K562 (cell line): ENCODE measurements at regions not wholly inside any gene's neighbourhood (a gene's known extent, or its start where the extent isn't known, plus 50 kb on each side); places are given as distances from the start of the nearest gene placed in this dataset.

Source experiments
- ATAC-seq: fragments of 200-7000 bp; cut with Tn5 transposase; 3 replicates; pipeline ENCODE4 v1.9.1; 2020; ENCODE audit warnings: moderate library complexity
- BruUV-seq: library from RNA; stranded (reverse); fragments of 400-500 nt; replicated peaks from 2 replicates; lab custom pipeline; 2021; lab: Mats Ljungman, UMichigan
- CTCF ChIA-PET: fragments of 300-600 bp; formaldehyde crosslinking; extraction: SDS; loops from one replicate; lab custom pipeline; 2021; ENCODE audit warnings: low intra/inter-chr PET ratio; lab: Yijun Ruan, JAX
- POLR2A ChIA-PET: fragments of 300-600, 350-650 bp; sonication (Branson Sonifier 250); formaldehyde crosslinking; extraction: SDS; loops from one replicate; lab custom pipeline; 2021; ENCODE audit warnings: antibody characterized with exemption, inconsistent platforms; lab: Yijun Ruan, JAX
- DNase-seq, 4 experiments: peaks; one replicate each; pipeline versions ENCODE4 v3.0.0 to v3.0.0-alpha.2; 2011 to 2018; ENCODE audit warnings: low spot score in 3 of 4, mixed read lengths in 3 of 4; ENCODE audit errors: extremely low read depth in 1 of 4
- FAIRE-seq: peaks from 2 replicates; lab custom pipeline; 2011; peaks lifted over from hg19 to GRCh38; lab: Jason Lieb, UNC
- H2AFZ ChIP-seq: 2 replicates; pipeline ENCODE4 v1.6.0; 2011; ENCODE audit warnings: low read depth, low read length, control low read depth, inconsistent platforms
- H3K27ac ChIP-seq: fragments of 200-600 bp; 3 replicates; pipeline ENCODE4 v1.8.0; 2011; ENCODE audit warnings: low read depth, mild to moderate bottlenecking, control low read depth, inconsistent platforms, low read length, moderate library complexity, mixed read lengths; ENCODE audit errors: extremely low read depth
- H3K27me3 ChIP-seq, 2 experiments: fragments of 300-600 bp in 1 of 2; 2 replicates in 1 of 2; 3 replicates in 1 of 2; pipeline versions ENCODE4 v1.6.0 to v1.8.0; 2011; ENCODE audit warnings: inconsistent platforms in 2 of 2, low read length in 2 of 2, mild to moderate bottlenecking in 1 of 2, mixed read lengths in 1 of 2, moderate library complexity in 1 of 2; ENCODE audit not compliant: control insufficient read depth in 2 of 2, insufficient read depth in 2 of 2
- H3K36me3 ChIP-seq: fragments of 300-600 bp; 3 replicates; pipeline ENCODE4 v1.8.0; 2011; ENCODE audit warnings: mild to moderate bottlenecking, low read length, inconsistent platforms; ENCODE audit not compliant: control insufficient read depth, insufficient read depth
- H3K4me1 ChIP-seq, 2 experiments: fragments of 200-600 bp in 1 of 2; replicated peaks in 1 of 2; 2 replicates in 1 of 2; 3 replicates in 1 of 2; pipeline versions ENCODE4 v1.5.1 to v1.8.0; 2011; ENCODE audit warnings: inconsistent platforms in 2 of 2, low read length in 2 of 2, mild to moderate bottlenecking in 1 of 2, mixed read lengths in 1 of 2, moderate library complexity in 1 of 2; ENCODE audit not compliant: control insufficient read depth in 2 of 2, insufficient read depth in 2 of 2
- H3K4me2 ChIP-seq: 2 replicates; pipeline ENCODE4 v1.6.1; 2011; ENCODE audit warnings: low read length, control low read depth, inconsistent platforms, mixed read lengths; ENCODE audit not compliant: insufficient read depth
- H3K4me3 ChIP-seq: fragments of 200-600 bp; sonication (generic), shearing (Covaris generic); 2 replicates; pipeline ENCODE4 v1.5.1; 2016; ENCODE audit warnings: control low read depth, inconsistent platforms
- H3K79me2 ChIP-seq: fragments of 200-600 bp; 3 replicates; pipeline ENCODE4 v1.8.0; 2011; ENCODE audit warnings: low read length, inconsistent platforms; ENCODE audit not compliant: control insufficient read depth, insufficient read depth
- H3K9ac ChIP-seq, 2 experiments: 2 replicates each; pipeline versions ENCODE4 v1.6.0 to v1.6.1; 2011; ENCODE audit warnings: low read depth in 2 of 2, low read length in 2 of 2, control low read depth in 1 of 2, inconsistent platforms in 1 of 2, mild to moderate bottlenecking in 1 of 2, mixed read lengths in 1 of 2; ENCODE audit not compliant: insufficient read depth in 1 of 2
- H3K9me1 ChIP-seq: one replicate; pipeline ENCODE4 v1.6.0; 2011; ENCODE audit warnings: inconsistent platforms, mild to moderate bottlenecking, low read length, moderate library complexity; ENCODE audit not compliant: control insufficient read depth, insufficient read depth
- H3K9me3 ChIP-seq: replicated peaks from 2 replicates; pipeline ENCODE4 v1.5.1; 2011; ENCODE audit warnings: low read depth, low read length, inconsistent platforms; ENCODE audit not compliant: control insufficient read depth, insufficient read depth
- H4K20me1 ChIP-seq: replicated peaks from 2 replicates; pipeline ENCODE4 v1.6.1; 2011; ENCODE audit warnings: low read length, inconsistent platforms, mixed read lengths; ENCODE audit not compliant: control insufficient read depth, insufficient read depth
- CBFB ChIP-seq: sonication (generic); formaldehyde crosslinking; IDR thresholded peaks from 2 replicates; pipeline ENCODE4 v1.4.0; 2020; ENCODE audit warnings: mild to moderate bottlenecking, missing genetic modification reagents
- COPS2 ChIP-seq: fragments of 450-650 bp; conservative IDR thresholded peaks from 2 replicates; pipeline ENCODE4 v1.6.1; 2016; ENCODE audit warnings: mild to moderate bottlenecking, moderate library complexity
- FOXA1 ChIP-seq: fragments of 450-650 bp; IDR thresholded peaks from 2 replicates; pipeline ENCODE4 v1.6.1; 2016; ENCODE audit warnings: mild to moderate bottlenecking, borderline replicate concordance
- FOXJ3 ChIP-seq: sonication (generic); formaldehyde crosslinking; IDR thresholded peaks from 2 replicates; pipeline ENCODE4 v1.4.0; 2020; ENCODE audit warnings: mild to moderate bottlenecking, missing genetic modification reagents
- HNRNPK ChIP-seq: fragments of 200-400 bp; formaldehyde crosslinking; IDR thresholded peaks from one replicate; pipeline ENCODE4 v1.6.1; 2018; ENCODE audit warnings: mild to moderate bottlenecking, low read depth, low read length; ENCODE audit not compliant: poor library complexity, severe bottlenecking
- JUND ChIP-seq, 2 experiments: IDR thresholded peaks; 2 replicates in 1 of 2; 3 replicates in 1 of 2; pipeline ENCODE4 v1.6.1; 2011; ENCODE audit warnings: borderline replicate concordance in 2 of 2, low read depth in 2 of 2, low read length in 2 of 2, improper control_type of control experiment in 1 of 2, missing biosample characterization in 1 of 2, missing genetic modification characterization in 1 of 2, missing genetic modification reagents in 1 of 2
- KDM4B ChIP-seq, 2 experiments: fragments of 450-650 bp in 1 of 2; sonication (generic) in 1 of 2; IDR thresholded peaks; 2 replicates each; pipeline ENCODE4 v1.6.1; 2016 to 2017; ENCODE audit warnings: borderline replicate concordance in 2 of 2, antibody characterized with exemption in 1 of 2, low read depth in 1 of 2, mild to moderate bottlenecking in 1 of 2
- NCOR1 ChIP-seq: fragments of 450-650 bp; IDR thresholded peaks from 2 replicates; pipeline ENCODE4 v1.6.1; 2016; ENCODE audit warnings: mild to moderate bottlenecking, moderate library complexity
- POLR2H ChIP-seq: IDR thresholded peaks from 2 replicates; pipeline ENCODE4 v1.6.1; 2016; ENCODE audit warnings: missing genetic modification characterization, low read depth, mild to moderate bottlenecking, control low read depth, missing compliant biosample characterization, moderate library complexity
- RFX1 ChIP-seq: fragments of 450-650 bp; IDR thresholded peaks from 2 replicates; pipeline ENCODE4 v1.6.1; 2016; ENCODE audit warnings: mild to moderate bottlenecking, moderate library complexity
- SMAD1 ChIP-seq: fragments of 150-350 bp; IDR thresholded peaks from 2 replicates; pipeline ENCODE4 v1.6.1; 2014; ENCODE audit warnings: low read length, low read depth; ENCODE audit not compliant: partially characterized antibody
- U2AF2 ChIP-seq: fragments of 200-400 bp; formaldehyde crosslinking; optimal IDR thresholded peaks from 2 replicates; pipeline ENCODE3; 2017; ENCODE audit warnings: low read depth, mild to moderate bottlenecking, low read length
- XRCC3 ChIP-seq: fragments of 450-650 bp; IDR thresholded peaks from 2 replicates; pipeline ENCODE4 v1.6.1; 2017; ENCODE audit warnings: mild to moderate bottlenecking, moderate library complexity
- XRCC5 ChIP-seq: fragments of 200-400 bp; formaldehyde crosslinking; IDR thresholded peaks from 2 replicates; pipeline ENCODE4 v1.6.1; 2017; ENCODE audit warnings: low read depth, mild to moderate bottlenecking, low read length
- ZNF174 ChIP-seq: fragments of 250-450 bp; sonication (Bioruptor Pico); IDR thresholded peaks from 2 replicates; pipeline ENCODE4 v1.4.0; 2020; ENCODE audit warnings: mild to moderate bottlenecking
- ZNF239 ChIP-seq: fragments of 250-450 bp; sonication (Bioruptor Pico); IDR thresholded peaks from 2 replicates; pipeline ENCODE4 v1.4.0; 2020; ENCODE audit warnings: mild to moderate bottlenecking
- ZNF778 ChIP-seq: fragments of 450-650 bp; formaldehyde crosslinking; IDR thresholded peaks from 2 replicates; pipeline ENCODE4 v1.4.0; 2020; ENCODE audit warnings: mild to moderate bottlenecking, moderate library complexity
- WGBS: fragments of 100-300 bp; shearing (Covaris generic); methylation state at CpG from one replicate; pipeline ENCODE4 v1.1.6; 2016; ENCODE audit warnings: low coverage, mixed read lengths; ENCODE audit not compliant: insufficient coverage; ENCODE audit errors: missing lambda C conversion rate; 5-methylcytosine and 5-hydroxymethylcytosine counted together
- in situ Hi-C: fragments of 300-500 bp; cut with MboI; formaldehyde crosslinking; loops from 4 replicates; pipeline ENCODE4 v1.15.0; 2018; ENCODE audit warnings: inconsistent platforms, mixed read lengths
- intact Hi-C: fragments of 100-400 bp; cut with micrococcal nuclease; formaldehyde crosslinking; loops from 2 replicates; pipeline ENCODE4 v1.14.2; 2022
- TF ChIP-seq, protein P1 (sequence below): fragments of 450-650 bp; formaldehyde crosslinking; IDR thresholded peaks from 2 replicates; pipeline ENCODE4 v1.4.0; 2020; ENCODE audit warnings: mild to moderate bottlenecking, moderate library complexity
- TF ChIP-seq, protein P2 (sequence below): fragments of 450-650 bp; IDR thresholded peaks from 2 replicates; pipeline ENCODE4 v1.6.1; 2016; ENCODE audit warnings: borderline replicate concordance

DNA sequence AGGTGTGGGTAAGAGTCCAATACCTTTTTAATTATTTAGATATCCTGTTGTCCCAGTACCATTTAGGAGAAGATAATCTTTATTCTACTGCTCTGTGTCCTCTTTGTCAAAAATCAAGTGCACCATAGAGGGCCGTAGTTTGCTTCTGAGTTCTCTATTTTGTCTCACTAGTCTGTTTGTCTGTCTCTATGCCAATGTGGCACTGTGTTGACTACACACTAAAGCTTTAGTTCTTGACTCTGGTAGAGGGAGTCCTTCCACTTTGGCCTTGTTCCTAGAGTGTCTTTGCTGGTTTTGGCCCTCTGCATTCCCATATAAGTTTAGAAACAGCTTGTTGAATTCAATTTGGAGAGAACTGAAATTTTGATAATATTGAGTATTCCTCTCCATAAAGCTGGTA lies 75.9 kb downstream of the SCGB2B2 start:
- H3K9me3 ChIP-seq = no peaks in the 10 kb centered on the region
- H3K27me3 ChIP-seq = peaks cover 0 to 3% of the 10 kb centered on the region in 2 experiments; a peak in 2 of 5 replicates
- H3K4me2 ChIP-seq = no peak overlapping the region
- H3K79me2 ChIP-seq = no peaks in the 10 kb centered on the region
- BruUV-seq = no TSS peak
- CTCF ChIA-PET = no interaction called here
- no peaks in the 10 kb centered on the region for H3K36me3 ChIP-seq
- intact Hi-C loops = no loop called here
- POLR2A ChIA-PET = no interaction called here
- no peak for TF ChIP-seq SMAD1
- TF ChIP-seq JUND (IDR thresholded peaks at IDR 0.05; ENCODE audit: borderline replicate concordance, low read depth, low read length) = no peak
- TF ChIP-seq JUND (tag; IDR thresholded peaks at IDR 0.05; ENCODE audit: borderline replicate concordance, low read depth, low read length) = no peak
- no peak for TF ChIP-seq NCOR1
- no peak for TF ChIP-seq ZNF174
- no peak for TF ChIP-seq XRCC3
- no peak for TF ChIP-seq KDM4B (IDR thresholded peaks at IDR 0.05; ENCODE audit: borderline replicate concordance in 2 of 2, low read depth in 1 of 2)
- no peak for TF ChIP-seq U2AF2
- TF ChIP-seq HNRNPK = no peak
- no peak for TF ChIP-seq POLR2H (tag)
- no peak for TF ChIP-seq FOXA1
- TF ChIP-seq, protein P1, sequence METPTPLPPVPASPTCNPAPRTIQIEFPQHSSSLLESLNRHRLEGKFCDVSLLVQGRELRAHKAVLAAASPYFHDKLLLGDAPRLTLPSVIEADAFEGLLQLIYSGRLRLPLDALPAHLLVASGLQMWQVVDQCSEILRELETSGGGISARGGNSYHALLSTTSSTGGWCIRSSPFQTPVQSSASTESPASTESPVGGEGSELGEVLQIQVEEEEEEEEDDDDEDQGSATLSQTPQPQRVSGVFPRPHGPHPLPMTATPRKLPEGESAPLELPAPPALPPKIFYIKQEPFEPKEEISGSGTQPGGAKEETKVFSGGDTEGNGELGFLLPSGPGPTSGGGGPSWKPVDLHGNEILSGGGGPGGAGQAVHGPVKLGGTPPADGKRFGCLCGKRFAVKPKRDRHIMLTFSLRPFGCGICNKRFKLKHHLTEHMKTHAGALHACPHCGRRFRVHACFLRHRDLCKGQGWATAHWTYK (CRISPR knock-in tag) = no peak
- TF ChIP-seq, protein P2, sequence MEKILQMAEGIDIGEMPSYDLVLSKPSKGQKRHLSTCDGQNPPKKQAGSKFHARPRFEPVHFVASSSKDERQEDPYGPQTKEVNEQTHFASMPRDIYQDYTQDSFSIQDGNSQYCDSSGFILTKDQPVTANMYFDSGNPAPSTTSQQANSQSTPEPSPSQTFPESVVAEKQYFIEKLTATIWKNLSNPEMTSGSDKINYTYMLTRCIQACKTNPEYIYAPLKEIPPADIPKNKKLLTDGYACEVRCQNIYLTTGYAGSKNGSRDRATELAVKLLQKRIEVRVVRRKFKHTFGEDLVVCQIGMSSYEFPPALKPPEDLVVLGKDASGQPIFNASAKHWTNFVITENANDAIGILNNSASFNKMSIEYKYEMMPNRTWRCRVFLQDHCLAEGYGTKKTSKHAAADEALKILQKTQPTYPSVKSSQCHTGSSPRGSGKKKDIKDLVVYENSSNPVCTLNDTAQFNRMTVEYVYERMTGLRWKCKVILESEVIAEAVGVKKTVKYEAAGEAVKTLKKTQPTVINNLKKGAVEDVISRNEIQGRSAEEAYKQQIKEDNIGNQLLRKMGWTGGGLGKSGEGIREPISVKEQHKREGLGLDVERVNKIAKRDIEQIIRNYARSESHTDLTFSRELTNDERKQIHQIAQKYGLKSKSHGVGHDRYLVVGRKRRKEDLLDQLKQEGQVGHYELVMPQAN = no peak
- TF ChIP-seq CBFB (CRISPR knock-in tag) = no peak
- TF ChIP-seq FOXJ3 (CRISPR knock-in tag) = no peak
- TF ChIP-seq COPS2 = no peak
- TF ChIP-seq XRCC5 = no peak
- no peak for TF ChIP-seq ZNF239 (CRISPR knock-in tag)
- no peak for TF ChIP-seq ZNF778 (CRISPR knock-in tag)
- no peak for TF ChIP-seq RFX1
- no peak overlapping the region for H3K4me3 ChIP-seq
- H4K20me1 ChIP-seq = no peaks in the 10 kb centered on the region
- no peaks in the 10 kb centered on the region for H3K9me1 ChIP-seq
- H3K4me1 ChIP-seq = no peaks in the 10 kb centered on the region; a peak in 1 of 5 replicates
- ATAC-seq = no peak
- in situ Hi-C loops = no loop called here
- FAIRE-seq = no peak
- WGBS = 0% methylated on average over 1 of the region's 1 CpG
- H3K9ac ChIP-seq = no peak overlapping the region
- no peak overlapping the region for H2AFZ ChIP-seq
- H3K27ac ChIP-seq = no peak overlapping the region
- DNase-seq = no peak
